GM12878 (cell line): ENCODE measurements at regions not wholly inside any gene's neighbourhood (a gene's known extent, or its start where the extent isn't known, plus 50 kb on each side); places are given as distances from the start of the nearest gene placed in this dataset.

ENCODE experiments used
- ATAC-seq: fragments of 200-7000 bp; cut with Tn5 transposase; 3 replicates; pipeline ENCODE4 v1.9.1; 2020; ENCODE audit warnings: mild to moderate bottlenecking, moderate library complexity
- BruUV-seq: library from RNA; stranded (reverse); fragments of 400-500 nt; replicated peaks from 2 replicates; lab custom pipeline; 2021; lab: Mats Ljungman, UMichigan
- CTCF ChIA-PET: fragments of 300-600 bp; sonication (Branson Sonifier 250); formaldehyde crosslinking; extraction: SDS; loops from one replicate; lab custom pipeline; 2021; ENCODE audit warnings: inconsistent platforms; lab: Yijun Ruan, JAX
- POLR2A ChIA-PET: fragments of 350-600 bp; formaldehyde crosslinking; extraction: SDS; loops from one replicate; lab custom pipeline; 2021; ENCODE audit warnings: inconsistent platforms; lab: Charles Lee
- RAD21 ChIA-PET: fragments of 300-600 bp; sonication (Branson Sonifier 250); formaldehyde crosslinking; loops from one replicate; lab custom pipeline; 2023; ENCODE audit warnings: antibody characterized with exemption; ENCODE audit not compliant: unreplicated experiment; lab: Charles Lee
- SMC1A ChIA-PET: fragments of 300-600 bp; sonication (Branson Sonifier 250); formaldehyde crosslinking; loops from one replicate; lab custom pipeline; 2023; ENCODE audit not compliant: unreplicated experiment, uncharacterized antibody; lab: Charles Lee
- DNase-seq: peaks from one replicate; pipeline ENCODE4 v3.0.0-alpha.2; 2011; ENCODE audit warnings: low read depth, low spot score
- FAIRE-seq: peaks from 3 replicates; lab custom pipeline; 2011; peaks lifted over from hg19 to GRCh38; lab: Jason Lieb, UNC
- H2AFZ ChIP-seq: 2 replicates; pipeline ENCODE4 v1.6.0; 2011; ENCODE audit warnings: low read depth, low read length, control low read depth; ENCODE audit not compliant: control insufficient read depth
- H3K27ac ChIP-seq: 2 replicates; pipeline ENCODE4 v1.5.1; 2011; ENCODE audit warnings: control low read depth; ENCODE audit not compliant: control insufficient read depth, insufficient read depth
- H3K27me3 ChIP-seq, 2 experiments: replicated peaks in 1 of 2; 2 replicates each; pipeline versions ENCODE4 v1.6.0 to v1.6.1; 2011; ENCODE audit warnings: low read length in 1 of 2; ENCODE audit not compliant: control insufficient read depth in 2 of 2, insufficient read depth in 2 of 2
- H3K36me3 ChIP-seq, 2 experiments: 2 replicates each; pipeline ENCODE4 v1.5.1; 2011; ENCODE audit warnings: low read length in 1 of 2; ENCODE audit not compliant: control insufficient read depth in 2 of 2, insufficient read depth in 2 of 2
- H3K4me1 ChIP-seq: 2 replicates; pipeline ENCODE4 v1.6.1; 2011; ENCODE audit warnings: mild to moderate bottlenecking, low read length, moderate library complexity, mixed read lengths; ENCODE audit not compliant: control insufficient read depth, insufficient read depth
- H3K4me2 ChIP-seq: 2 replicates; pipeline ENCODE4 v1.6.0; 2011; ENCODE audit warnings: control low read depth; ENCODE audit not compliant: control insufficient read depth, insufficient read depth
- H3K4me3 ChIP-seq: fragments of 200-600 bp; sonication (generic); 2 replicates; pipeline ENCODE4 v1.5.1; 2016
- H3K79me2 ChIP-seq: 2 replicates; pipeline ENCODE4 v1.6.0; 2011; ENCODE audit warnings: low read length; ENCODE audit not compliant: control insufficient read depth, insufficient read depth
- H3K9ac ChIP-seq: 2 replicates; pipeline ENCODE4 v1.8.0; 2011; ENCODE audit warnings: low read length, control low read depth, mixed read lengths; ENCODE audit not compliant: control insufficient read depth, insufficient read depth
- H3K9me3 ChIP-seq: replicated peaks from 3 replicates; pipeline ENCODE4 v1.5.1; 2011; ENCODE audit warnings: mild to moderate bottlenecking, low read length; ENCODE audit not compliant: control insufficient read depth, insufficient read depth
- H4K20me1 ChIP-seq: 2 replicates; pipeline ENCODE4 v1.6.0; 2011; ENCODE audit not compliant: control insufficient read depth, insufficient read depth
- KDM1A ChIP-seq: fragments of 200-600 bp; sonication (generic); IDR thresholded peaks from 2 replicates; pipeline ENCODE4 v1.6.1; 2016; ENCODE audit warnings: borderline replicate concordance
- POLR2AphosphoS2 ChIP-seq: IDR thresholded peaks from 2 replicates; pipeline ENCODE4 v1.6.1; 2011; ENCODE audit warnings: low read depth, mild to moderate bottlenecking, low read length, improper control_type of control experiment, moderate library complexity
- POLR2AphosphoS5 ChIP-seq: IDR thresholded peaks from 2 replicates; pipeline ENCODE4 v1.6.1; 2011; ENCODE audit warnings: mild to moderate bottlenecking, low read length, inconsistent platforms
- RAD21 ChIP-seq: IDR thresholded peaks from 2 replicates; pipeline ENCODE4 v1.6.1; 2011; ENCODE audit warnings: mild to moderate bottlenecking, low read depth, low read length, moderate library complexity; ENCODE audit not compliant: insufficient read depth
- RB1 ChIP-seq: fragments of 450-650 bp; formaldehyde crosslinking; IDR thresholded peaks from 2 replicates; pipeline ENCODE4 v1.6.1; 2017; ENCODE audit warnings: mild to moderate bottlenecking, borderline replicate concordance
- SIN3A ChIP-seq: IDR thresholded peaks from 2 replicates; pipeline ENCODE4 v1.6.1; 2012; ENCODE audit warnings: low read depth, low read length, improper control_type of control experiment
- ZBTB40 ChIP-seq: fragments of 450-650 bp; IDR thresholded peaks from 2 replicates; pipeline ENCODE4 v1.6.1; 2016; ENCODE audit warnings: mild to moderate bottlenecking, moderate library complexity, borderline replicate concordance
- WGBS: methylation state at CpG from one replicate; pipeline ENCODE4 v1.1.6; 2016; ENCODE audit warnings: low lambda C conversion rate; ENCODE audit not compliant: insufficient replicate concordance, insufficient coverage; ENCODE audit errors: missing lambda C conversion rate; 5-methylcytosine and 5-hydroxymethylcytosine counted together
- in situ Hi-C: fragments of 300-500 bp; cut with MboI; formaldehyde crosslinking; loops from 9 replicates; pipeline ENCODE4 v1.14.3; 2018; ENCODE audit warnings: mixed read lengths
- intact Hi-C: fragments of 100-400 bp; cut with micrococcal nuclease; formaldehyde crosslinking; loops from one replicate; pipeline ENCODE4 v1.14.2; 2022; ENCODE audit not compliant: unreplicated experiment
- TF ChIP-seq, protein P1 (sequence below): fragments of 450-650 bp; IDR thresholded peaks from 2 replicates; pipeline ENCODE4 v1.6.1; 2017; ENCODE audit warnings: borderline replicate concordance
- TF ChIP-seq, protein P2 (sequence below): fragments of 450-650 bp; conservative IDR thresholded peaks from 2 replicates; pipeline ENCODE4 v1.6.1; 2017; ENCODE audit warnings: mild to moderate bottlenecking, moderate library complexity
- TF ChIP-seq, protein P3 (sequence below): fragments of 450-650 bp; IDR thresholded peaks from 2 replicates; pipeline ENCODE4 v1.6.1; 2017; ENCODE audit warnings: antibody characterized with exemption, mild to moderate bottlenecking, moderate library complexity

- DNase-seq (no peak), ATAC-seq (no peak)
Observed at GRCh38 chr15:87743562-87743961, 513.0 kb downstream of the NTRK3 start.

More at GRCh38 chr15:87743562-87743961, 513.0 kb downstream of the NTRK3 start:
- Histone ChIP-seq H3K9ac (no peak overlapping the region), H3K9me3 (no peaks in the 10 kb centered on the region), H3K27me3 (no peaks in the 10 kb centered on the region), H3K79me2 (no peaks in the 10 kb centered on the region), H3K4me2 (no peak overlapping the region), H3K36me3 (no peaks in the 10 kb centered on the region), H3K27ac (no peak overlapping the region), H4K20me1 (no peaks in the 10 kb centered on the region), H3K4me1 (no peaks in the 10 kb centered on the region), H3K4me3 (no peak overlapping the region), H2AFZ (no peak overlapping the region)
- in situ Hi-C loops = no loop called here
- ChIA-PET POLR2A (no interaction called here), SMC1A (no interaction called here), RAD21 (no interaction called here), CTCF (no interaction called here)
- no TSS peak for BruUV-seq
- no peak for FAIRE-seq
- intact Hi-C loops = no loop called here
- TF ChIP-seq, protein P1, sequence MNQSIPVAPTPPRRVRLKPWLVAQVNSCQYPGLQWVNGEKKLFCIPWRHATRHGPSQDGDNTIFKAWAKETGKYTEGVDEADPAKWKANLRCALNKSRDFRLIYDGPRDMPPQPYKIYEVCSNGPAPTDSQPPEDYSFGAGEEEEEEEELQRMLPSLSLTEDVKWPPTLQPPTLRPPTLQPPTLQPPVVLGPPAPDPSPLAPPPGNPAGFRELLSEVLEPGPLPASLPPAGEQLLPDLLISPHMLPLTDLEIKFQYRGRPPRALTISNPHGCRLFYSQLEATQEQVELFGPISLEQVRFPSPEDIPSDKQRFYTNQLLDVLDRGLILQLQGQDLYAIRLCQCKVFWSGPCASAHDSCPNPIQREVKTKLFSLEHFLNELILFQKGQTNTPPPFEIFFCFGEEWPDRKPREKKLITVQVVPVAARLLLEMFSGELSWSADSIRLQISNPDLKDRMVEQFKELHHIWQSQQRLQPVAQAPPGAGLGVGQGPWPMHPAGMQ = no peak
- TF ChIP-seq ZBTB40 = no peak
- TF ChIP-seq SIN3A = no peak
- no peak for TF ChIP-seq RAD21
- TF ChIP-seq, protein P2, sequence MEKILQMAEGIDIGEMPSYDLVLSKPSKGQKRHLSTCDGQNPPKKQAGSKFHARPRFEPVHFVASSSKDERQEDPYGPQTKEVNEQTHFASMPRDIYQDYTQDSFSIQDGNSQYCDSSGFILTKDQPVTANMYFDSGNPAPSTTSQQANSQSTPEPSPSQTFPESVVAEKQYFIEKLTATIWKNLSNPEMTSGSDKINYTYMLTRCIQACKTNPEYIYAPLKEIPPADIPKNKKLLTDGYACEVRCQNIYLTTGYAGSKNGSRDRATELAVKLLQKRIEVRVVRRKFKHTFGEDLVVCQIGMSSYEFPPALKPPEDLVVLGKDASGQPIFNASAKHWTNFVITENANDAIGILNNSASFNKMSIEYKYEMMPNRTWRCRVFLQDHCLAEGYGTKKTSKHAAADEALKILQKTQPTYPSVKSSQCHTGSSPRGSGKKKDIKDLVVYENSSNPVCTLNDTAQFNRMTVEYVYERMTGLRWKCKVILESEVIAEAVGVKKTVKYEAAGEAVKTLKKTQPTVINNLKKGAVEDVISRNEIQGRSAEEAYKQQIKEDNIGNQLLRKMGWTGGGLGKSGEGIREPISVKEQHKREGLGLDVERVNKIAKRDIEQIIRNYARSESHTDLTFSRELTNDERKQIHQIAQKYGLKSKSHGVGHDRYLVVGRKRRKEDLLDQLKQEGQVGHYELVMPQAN = no peak
- TF ChIP-seq POLR2AphosphoS2 = no peak
- no peak for TF ChIP-seq POLR2AphosphoS5
- TF ChIP-seq, protein P3, sequence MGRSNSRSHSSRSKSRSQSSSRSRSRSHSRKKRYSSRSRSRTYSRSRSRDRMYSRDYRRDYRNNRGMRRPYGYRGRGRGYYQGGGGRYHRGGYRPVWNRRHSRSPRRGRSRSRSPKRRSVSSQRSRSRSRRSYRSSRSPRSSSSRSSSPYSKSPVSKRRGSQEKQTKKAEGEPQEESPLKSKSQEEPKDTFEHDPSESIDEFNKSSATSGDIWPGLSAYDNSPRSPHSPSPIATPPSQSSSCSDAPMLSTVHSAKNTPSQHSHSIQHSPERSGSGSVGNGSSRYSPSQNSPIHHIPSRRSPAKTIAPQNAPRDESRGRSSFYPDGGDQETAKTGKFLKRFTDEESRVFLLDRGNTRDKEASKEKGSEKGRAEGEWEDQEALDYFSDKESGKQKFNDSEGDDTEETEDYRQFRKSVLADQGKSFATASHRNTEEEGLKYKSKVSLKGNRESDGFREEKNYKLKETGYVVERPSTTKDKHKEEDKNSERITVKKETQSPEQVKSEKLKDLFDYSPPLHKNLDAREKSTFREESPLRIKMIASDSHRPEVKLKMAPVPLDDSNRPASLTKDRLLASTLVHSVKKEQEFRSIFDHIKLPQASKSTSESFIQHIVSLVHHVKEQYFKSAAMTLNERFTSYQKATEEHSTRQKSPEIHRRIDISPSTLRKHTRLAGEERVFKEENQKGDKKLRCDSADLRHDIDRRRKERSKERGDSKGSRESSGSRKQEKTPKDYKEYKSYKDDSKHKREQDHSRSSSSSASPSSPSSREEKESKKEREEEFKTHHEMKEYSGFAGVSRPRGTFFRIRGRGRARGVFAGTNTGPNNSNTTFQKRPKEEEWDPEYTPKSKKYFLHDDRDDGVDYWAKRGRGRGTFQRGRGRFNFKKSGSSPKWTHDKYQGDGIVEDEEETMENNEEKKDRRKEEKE = no peak
- no peak for TF ChIP-seq KDM1A
- no peak for TF ChIP-seq RB1
- WGBS = 2% methylated on average over 3 of the region's 3 CpGs
